BJ (cell line): ENCODE measurements at regions not wholly inside any gene's neighbourhood (a gene's known extent, or its start where the extent isn't known, plus 50 kb on each side); places are given as distances from the start of the nearest gene placed in this dataset.

Source experiments
- CTCF ChIA-PET: fragments of 350-600 bp; formaldehyde crosslinking; extraction: SDS; loops from one replicate; lab custom pipeline; 2021; ENCODE audit warnings: antibody characterized with exemption, inconsistent platforms; lab: Yijun Ruan, JAX
- POLR2A ChIA-PET: fragments of 300-600 bp; sonication (Branson Sonifier 250); formaldehyde crosslinking; extraction: SDS; loops from one replicate; lab custom pipeline; 2021; ENCODE audit warnings: antibody characterized with exemption; lab: Charles Lee
- DNase-seq: peaks from one replicate; pipeline ENCODE4 v3.0.0-alpha.2; 2011; ENCODE audit warnings: low read depth
- H3K27me3 ChIP-seq: 2 replicates; pipeline ENCODE4 v1.6.0; 2011; ENCODE audit warnings: low read length; ENCODE audit not compliant: control insufficient read depth, insufficient read depth
- H3K36me3 ChIP-seq: 2 replicates; pipeline ENCODE4 v1.5.1; 2011; ENCODE audit warnings: low read length; ENCODE audit not compliant: control insufficient read depth, insufficient read depth
- H3K4me3 ChIP-seq: 2 replicates; pipeline ENCODE4 v1.5.1; 2011; ENCODE audit warnings: low read depth, mild to moderate bottlenecking, control low read depth, low read length
- TF ChIP-seq, protein P1 (sequence below): IDR thresholded peaks from 2 replicates; pipeline ENCODE4 v1.5.1; 2011; ENCODE audit warnings: low read depth, mild to moderate bottlenecking, control low read depth, inconsistent platforms, low read length, moderate library complexity; ENCODE audit not compliant: insufficient read depth

DNA sequence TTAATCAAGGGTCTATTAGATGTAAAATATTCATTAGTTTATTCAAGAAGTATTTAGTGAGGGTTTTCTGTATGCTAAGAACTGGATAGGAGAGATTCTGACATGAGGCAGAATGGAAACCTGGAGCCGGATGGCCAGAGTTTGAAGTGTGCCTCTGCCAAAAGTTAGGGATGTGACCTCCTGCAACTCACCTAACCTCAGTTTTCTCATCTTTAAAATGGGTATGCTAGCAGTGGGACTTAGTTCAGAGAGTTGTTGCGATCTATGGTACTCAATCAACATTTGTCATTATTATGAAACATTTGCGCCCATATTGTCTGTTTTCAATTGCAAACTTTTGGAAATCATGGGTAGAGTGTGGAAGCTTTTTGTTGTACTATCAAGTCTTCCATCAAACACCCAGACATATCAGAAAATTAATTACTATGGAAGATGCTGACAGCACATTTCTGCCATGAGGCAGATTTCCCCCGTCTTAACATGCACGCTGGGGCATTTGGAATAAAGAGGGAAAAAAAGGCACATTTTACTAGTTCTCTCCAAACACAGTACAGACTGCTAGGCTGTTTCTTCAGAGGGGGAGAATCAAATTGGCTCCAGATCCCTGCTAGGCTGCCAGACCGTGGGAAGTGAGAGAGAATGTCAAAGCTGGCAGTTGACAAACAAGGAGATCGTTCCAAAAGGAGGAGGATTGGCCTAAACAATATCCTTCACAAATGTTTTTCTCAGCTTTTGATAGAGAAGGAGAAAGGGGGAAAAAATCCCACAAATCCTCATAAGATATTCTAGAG lies 205.3 kb upstream of the TSHZ2 start:
- DNase-seq = no peak
- TF ChIP-seq, protein P1, sequence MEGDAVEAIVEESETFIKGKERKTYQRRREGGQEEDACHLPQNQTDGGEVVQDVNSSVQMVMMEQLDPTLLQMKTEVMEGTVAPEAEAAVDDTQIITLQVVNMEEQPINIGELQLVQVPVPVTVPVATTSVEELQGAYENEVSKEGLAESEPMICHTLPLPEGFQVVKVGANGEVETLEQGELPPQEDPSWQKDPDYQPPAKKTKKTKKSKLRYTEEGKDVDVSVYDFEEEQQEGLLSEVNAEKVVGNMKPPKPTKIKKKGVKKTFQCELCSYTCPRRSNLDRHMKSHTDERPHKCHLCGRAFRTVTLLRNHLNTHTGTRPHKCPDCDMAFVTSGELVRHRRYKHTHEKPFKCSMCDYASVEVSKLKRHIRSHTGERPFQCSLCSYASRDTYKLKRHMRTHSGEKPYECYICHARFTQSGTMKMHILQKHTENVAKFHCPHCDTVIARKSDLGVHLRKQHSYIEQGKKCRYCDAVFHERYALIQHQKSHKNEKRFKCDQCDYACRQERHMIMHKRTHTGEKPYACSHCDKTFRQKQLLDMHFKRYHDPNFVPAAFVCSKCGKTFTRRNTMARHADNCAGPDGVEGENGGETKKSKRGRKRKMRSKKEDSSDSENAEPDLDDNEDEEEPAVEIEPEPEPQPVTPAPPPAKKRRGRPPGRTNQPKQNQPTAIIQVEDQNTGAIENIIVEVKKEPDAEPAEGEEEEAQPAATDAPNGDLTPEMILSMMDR = no peak
- ChIA-PET CTCF (no interaction called here), POLR2A (no interaction called here)
- Histone ChIP-seq H3K36me3 (no peaks in the 10 kb centered on the region), H3K27me3 (no peaks in the 10 kb centered on the region), H3K4me3 (no peak overlapping the region)

DNA sequence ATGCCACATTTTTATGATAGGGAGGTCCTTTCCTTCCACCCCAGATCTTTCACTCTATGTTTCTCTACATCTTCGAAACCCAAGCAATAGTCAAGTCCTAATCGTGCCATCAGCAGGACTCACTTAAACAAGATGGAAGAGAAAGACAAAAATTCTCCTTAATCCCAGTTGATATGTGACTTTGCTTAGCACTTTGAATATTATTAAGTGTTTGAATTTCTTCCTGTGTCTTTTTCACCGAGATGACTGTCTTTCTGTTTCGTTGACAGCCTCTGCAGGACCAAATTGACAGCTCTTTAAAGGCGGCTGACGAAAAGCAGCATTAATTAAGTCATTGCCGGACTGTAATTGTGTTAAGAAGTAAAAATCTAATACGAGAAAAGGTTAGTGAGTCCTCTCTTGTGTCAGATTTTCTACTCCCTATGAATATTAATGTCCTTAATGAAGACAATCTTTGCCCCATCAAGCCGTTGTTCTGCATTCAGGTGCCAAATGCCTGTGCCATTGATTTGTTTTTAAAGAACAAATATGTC lies 208.8 kb upstream of the TSHZ2 start:
- ChIA-PET CTCF (interaction anchor here (0.6 kb wide), 1 partner anchor 107 kb away, joined by 3 read pairs; no protein-coding TSS in a partner anchor), POLR2A (no interaction called here)
- H3K27me3 ChIP-seq = no peaks in the 10 kb centered on the region
- H3K4me3 ChIP-seq = no peak overlapping the region
- no peak for DNase-seq
- H3K36me3 ChIP-seq = no peaks in the 10 kb centered on the region
- TF ChIP-seq, protein P1 = no peak

DNA sequence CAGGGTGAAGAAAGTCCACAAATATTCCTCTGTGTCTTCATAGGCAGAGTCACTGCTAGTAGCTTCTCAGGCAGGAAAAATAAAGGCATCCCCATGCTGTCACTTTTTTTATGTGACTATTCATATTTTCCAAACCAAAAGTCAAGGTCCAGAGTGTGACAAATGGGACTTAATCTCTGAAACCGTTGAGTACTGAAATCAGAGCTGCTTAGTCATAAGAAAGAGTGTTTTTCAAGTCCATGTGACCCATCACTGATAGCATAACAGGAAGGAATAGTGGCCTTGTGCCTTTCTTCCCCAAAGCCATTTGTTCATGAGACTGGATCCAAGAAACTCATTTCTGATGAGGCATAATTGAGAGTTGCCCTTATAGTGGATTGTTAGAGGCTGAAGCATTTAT lies 210.3 kb upstream of the TSHZ2 start:
- ChIA-PET CTCF (interaction anchor here (0.7 kb wide), 1 partner anchor 251 kb away, joined by 3 read pairs; no protein-coding TSS in a partner anchor), POLR2A (no interaction called here)
- TF ChIP-seq, protein P1 = no peak
- no peak for DNase-seq
- Histone ChIP-seq H3K27me3 (no peaks in the 10 kb centered on the region), H3K4me3 (no peak overlapping the region), H3K36me3 (no peaks in the 10 kb centered on the region)

GRCh38 chr20:52760791-52761190 lies 211.4 kb upstream of the TSHZ2 start:
- no peak for DNase-seq
- CTCF ChIA-PET = no interaction called here
- POLR2A ChIA-PET = no interaction called here
- TF ChIP-seq, protein P1 = no peak
- H3K36me3 ChIP-seq = no peaks in the 10 kb centered on the region
- H3K4me3 ChIP-seq = no peak overlapping the region
- no peaks in the 10 kb centered on the region for H3K27me3 ChIP-seq

- ChIA-PET POLR2A (no interaction called here), CTCF (no interaction called here)
- Histone ChIP-seq H3K4me3 (no peak overlapping the region), H3K36me3 (no peaks in the 10 kb centered on the region), H3K27me3 (no peaks in the 10 kb centered on the region)
- TF ChIP-seq, protein P1 = no peak
- no peak for DNase-seq
These were observed 214.7 kb upstream of the TSHZ2 start for GRCh38 chr20:52757411-52757810.
